ENCODE measurements at regions not wholly inside any gene's neighbourhood (a gene's known extent, or its start where the extent isn't known, plus 50 kb on each side); places are given as distances from the start of the nearest gene placed in this dataset.

DNA sequence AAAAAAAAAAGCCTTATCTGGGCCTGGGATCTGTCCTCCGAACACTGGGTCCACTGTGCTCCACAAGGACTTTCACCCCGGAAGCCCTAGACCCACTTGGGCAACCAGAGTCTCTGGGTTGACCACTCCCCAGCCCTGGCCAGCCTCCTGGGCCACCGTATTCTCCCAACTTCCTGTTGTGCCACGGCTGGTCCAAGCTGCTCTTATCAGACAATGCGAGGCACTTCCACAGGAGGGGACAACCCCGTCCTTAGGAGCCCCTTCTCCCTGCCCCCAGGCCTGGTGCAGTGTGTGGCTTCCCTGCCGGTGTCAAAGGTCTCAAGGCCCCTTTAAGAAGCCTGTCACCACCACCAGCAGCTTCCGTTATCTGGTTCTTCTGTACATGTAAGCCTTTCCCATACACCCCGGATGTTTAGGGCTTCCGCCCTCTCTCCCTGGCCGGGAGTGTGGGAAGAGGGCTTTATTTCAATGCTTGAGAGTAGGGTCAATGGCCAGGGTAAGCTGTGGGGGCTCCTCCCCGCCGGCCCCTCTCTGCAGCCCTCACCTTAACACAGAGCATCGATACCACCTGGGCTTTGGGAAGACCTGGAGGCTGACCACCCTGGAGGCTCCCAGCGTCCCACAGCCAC, 313.0 kb downstream of the SEC14L1 start (continued):
- TF ChIP-seq HDAC6 (IDR thresholded peaks at IDR 0.05; ENCODE audit: low read depth, low read length) = no peak
- no peak for TF ChIP-seq ZNF609 (CRISPR knock-in tag; IDR thresholded peaks at IDR 0.05; ENCODE audit: borderline replicate concordance)
- no peak for TF ChIP-seq RBM15 (IDR thresholded peaks at IDR 0.05; ENCODE audit: insufficient read depth, low read length)
- TF ChIP-seq E2F3 (CRISPR knock-in tag; IDR thresholded peaks at IDR 0.05) = no peak
- peak; percentile 81 for TF ChIP-seq ELF1 (tag; IDR thresholded peaks at IDR 0.05)
- TF ChIP-seq, protein P1, sequence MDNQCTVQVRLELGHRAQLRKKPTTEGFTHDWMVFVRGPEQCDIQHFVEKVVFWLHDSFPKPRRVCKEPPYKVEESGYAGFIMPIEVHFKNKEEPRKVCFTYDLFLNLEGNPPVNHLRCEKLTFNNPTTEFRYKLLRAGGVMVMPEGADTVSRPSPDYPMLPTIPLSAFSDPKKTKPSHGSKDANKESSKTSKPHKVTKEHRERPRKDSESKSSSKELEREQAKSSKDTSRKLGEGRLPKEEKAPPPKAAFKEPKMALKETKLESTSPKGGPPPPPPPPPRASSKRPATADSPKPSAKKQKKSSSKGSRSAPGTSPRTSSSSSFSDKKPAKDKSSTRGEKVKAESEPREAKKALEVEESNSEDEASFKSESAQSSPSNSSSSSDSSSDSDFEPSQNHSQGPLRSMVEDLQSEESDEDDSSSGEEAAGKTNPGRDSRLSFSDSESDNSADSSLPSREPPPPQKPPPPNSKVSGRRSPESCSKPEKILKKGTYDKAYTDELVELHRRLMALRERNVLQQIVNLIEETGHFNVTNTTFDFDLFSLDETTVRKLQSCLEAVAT (IDR thresholded peaks at IDR 0.05) = no peak
- TF ChIP-seq NR4A1 (CRISPR knock-in tag; IDR thresholded peaks at IDR 0.05) = no peak
- TF ChIP-seq NR4A1 (tag; IDR thresholded peaks at IDR 0.05) = no peak
- no peak for TF ChIP-seq SNRNP70 (optimal IDR thresholded peaks at IDR 0.05; ENCODE audit: low read depth, low read length)
- TF ChIP-seq TBL1XR1 (IDR thresholded peaks at IDR 0.05; ENCODE audit: low read length in 2 of 2) = no peak
- TF ChIP-seq DIDO1 (tag; IDR thresholded peaks at IDR 0.05; ENCODE audit: low read depth) = no peak
- no peak for TF ChIP-seq RBM17 (IDR thresholded peaks at IDR 0.05; ENCODE audit: borderline replicate concordance, low read depth, low read length)
- peak; percentile 49; the same call in 1 of the 2 replicates for TF ChIP-seq SMAD4 (CRISPR knock-in tag; conservative IDR thresholded peaks at IDR 0.05)
- TF ChIP-seq ESRRA (IDR thresholded peaks at IDR 0.05; ENCODE audit: borderline replicate concordance, low read depth) = no peak; the same call in 1 of the 2 replicates
- TF ChIP-seq, protein P2, sequence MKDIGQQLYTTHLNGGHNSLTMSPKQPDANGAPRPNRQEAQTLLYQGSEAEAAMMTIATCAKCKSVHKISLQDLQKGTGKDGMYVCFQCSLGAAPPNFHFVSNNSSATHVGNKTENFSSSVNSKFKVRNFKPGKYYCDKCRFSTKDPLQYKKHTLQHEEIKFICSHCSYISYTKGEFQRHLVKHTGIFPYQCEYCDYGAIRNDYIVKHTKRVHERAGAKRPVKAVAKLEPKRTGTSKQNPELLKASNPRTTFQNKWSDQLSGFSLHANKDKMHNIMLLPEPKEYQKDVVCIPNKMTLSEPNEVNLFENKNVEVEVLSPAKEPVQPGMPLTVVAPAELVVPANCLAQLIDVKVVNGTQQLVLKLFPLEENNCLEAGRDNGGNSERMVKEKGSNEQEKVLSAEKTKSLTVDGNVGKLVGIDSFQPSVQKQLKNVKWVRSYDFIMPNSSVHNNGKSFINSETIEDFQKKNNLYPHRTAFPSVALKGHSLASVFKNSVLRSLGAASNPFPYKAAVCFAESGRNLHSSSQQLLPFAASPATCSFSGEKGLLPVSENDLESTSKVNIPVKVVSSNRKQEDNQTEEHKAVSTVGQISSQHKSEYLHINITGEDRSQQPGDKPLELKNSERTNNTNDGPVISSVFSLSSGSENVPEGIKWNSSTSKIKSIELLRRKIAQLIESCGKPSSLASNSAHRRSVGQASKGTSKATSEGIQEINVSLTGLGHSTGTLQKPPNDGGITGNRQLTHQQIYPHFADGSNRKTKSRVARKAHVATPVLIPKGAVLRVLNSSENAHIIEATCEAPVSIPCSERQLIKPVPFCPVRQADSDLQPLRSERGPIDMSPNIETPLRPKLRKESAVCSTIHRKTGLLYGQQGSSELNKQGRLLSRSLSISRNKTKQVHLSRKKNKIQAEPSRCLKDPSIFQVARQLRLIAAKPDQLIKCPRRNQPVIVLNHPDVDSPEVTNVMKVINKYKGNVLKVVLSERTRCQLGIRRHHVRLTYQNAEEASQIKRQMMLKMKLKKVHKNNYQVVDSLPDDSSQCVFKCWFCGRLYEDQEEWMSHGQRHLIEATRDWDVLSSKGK (CRISPR knock-in tag; IDR thresholded peaks at IDR 0.05) = no peak
- no peak for TF ChIP-seq ZNF507 (tag; conservative IDR thresholded peaks at IDR 0.05)
- no peak for TF ChIP-seq ZNF282 (CRISPR knock-in tag; IDR thresholded peaks at IDR 0.05)
- TF ChIP-seq RBM39 (optimal IDR thresholded peaks at IDR 0.05; ENCODE audit: low read depth, low read length) = no peak
- peak; percentile 50; the same call in 1 of the 2 replicates for TF ChIP-seq ZBTB7A (IDR thresholded peaks at IDR 0.05; ENCODE audit: borderline replicate concordance, control insufficient read depth, low read depth, low read length)
- no peak for TF ChIP-seq HDAC1 (IDR thresholded peaks at IDR 0.05)
